Left ventricle myocardium superior (tissue), 1 donor: ENCODE measurements at regions not wholly inside any gene's neighbourhood (a gene's known extent, or its start where the extent isn't known, plus 50 kb on each side); places are given as distances from the start of the nearest gene placed in this dataset.

Experiments
- ATAC-seq: fragments of 200-7000 bp; cut with Tn5 transposase; one replicate; pipeline ENCODE4 v1.9.1; 2020; ENCODE audit warnings: mild to moderate bottlenecking, moderate library complexity
- DNase-seq: peaks from one replicate; pipeline ENCODE4 v3.0.0-alpha.2; 2020
- intact Hi-C: fragments of 100-400 bp; cut with micrococcal nuclease; formaldehyde crosslinking; loops from one replicate; pipeline ENCODE4 v1.11.0; 2022
- donor health status: DM: no; HTN: yes; CAD: no; lungs with severe emphysema.

DNA sequence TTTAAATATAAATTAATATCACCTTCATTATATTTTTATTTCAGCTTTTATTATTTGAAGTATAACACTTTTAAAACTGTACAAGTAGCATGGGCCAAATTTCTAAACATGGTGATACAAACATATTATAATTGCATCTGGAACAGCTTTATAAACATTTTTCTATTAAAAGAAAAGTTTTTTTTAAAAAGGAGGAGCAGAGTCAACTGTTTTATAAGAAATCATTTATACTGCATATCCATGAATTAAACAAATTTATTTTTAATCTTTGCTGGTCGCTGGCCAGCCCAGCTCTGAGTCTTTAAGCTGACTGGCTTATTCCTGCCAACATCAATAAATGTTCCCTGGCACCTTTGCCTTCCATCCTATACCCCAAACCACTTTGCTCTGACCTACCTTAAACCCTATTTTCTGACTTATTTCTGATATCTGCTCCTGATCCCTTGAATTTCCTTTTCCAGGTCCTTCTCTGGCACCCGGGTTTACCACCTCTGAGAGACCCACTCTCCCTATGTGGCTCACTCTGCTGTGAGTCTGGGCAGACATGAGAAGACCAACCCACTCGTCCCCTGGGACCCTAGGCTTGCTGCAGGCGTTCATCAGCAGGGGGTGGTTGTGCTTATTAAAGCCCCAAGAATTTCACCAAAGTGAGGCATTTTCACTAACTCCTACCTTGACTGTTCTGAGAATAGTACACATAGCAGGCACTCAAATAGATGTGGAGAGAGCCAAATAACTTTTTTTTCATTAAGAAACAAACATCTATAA, 220.3 kb downstream of the KLF12 start:
- ATAC-seq, result peak; percentile 43
- DNase-seq, result no peak
- intact Hi-C loops, result no loop called here

DNA sequence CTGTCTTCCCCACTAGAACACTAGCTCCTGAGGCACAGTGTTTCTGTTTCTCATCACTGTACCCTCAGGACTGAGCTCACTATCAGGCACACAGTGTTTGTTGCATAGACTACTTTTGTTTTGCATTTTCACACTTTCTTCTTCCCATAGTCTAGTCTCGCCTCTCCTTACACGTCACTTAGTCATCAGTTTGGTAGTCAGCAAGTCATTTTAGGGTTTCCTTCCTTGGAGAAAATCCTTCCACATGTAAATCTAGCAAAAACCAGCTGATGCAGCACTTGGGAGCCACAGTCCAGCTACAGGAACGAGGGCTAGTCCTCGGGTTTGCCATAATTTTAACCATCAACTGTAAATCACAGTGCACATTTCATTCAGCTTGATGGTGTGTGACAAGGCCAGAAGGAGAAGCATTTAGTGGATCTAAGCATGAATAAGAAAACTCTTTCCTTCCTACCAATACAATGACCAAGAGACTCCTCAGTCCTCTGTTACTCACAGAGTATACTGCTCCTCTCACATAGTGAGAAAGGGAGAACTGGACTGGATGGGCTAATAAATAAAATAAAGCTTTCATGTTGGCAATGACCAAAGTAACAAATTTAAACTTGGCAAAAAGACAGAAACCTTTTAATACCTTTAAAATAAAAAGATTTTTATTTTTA, 221.0 kb downstream of the KLF12 start:
- intact Hi-C loops, result no loop called here
- ATAC-seq (peak; percentile 64), DNase-seq (no peak)

DNA sequence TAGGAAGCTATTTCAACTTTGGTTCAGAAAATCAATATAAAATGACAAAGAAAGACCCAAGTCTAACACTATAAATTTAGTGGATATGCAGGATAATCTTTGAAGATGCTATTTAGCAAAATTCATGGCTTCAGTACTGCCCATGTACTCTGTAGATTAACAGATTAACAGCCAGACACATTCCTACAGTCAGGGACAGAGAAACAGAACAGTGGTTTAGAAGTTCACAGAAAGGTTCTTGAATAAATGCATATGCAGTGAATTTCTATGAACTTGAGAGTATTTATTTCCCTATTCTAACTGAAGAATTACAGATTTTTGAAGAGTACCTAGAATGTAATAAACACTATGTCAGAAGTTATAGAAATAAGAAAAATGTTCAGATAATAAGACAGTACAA, 222.8 kb downstream of the KLF12 start:
- intact Hi-C loops, result no loop called here
- ATAC-seq (no peak), DNase-seq (no peak)

DNA sequence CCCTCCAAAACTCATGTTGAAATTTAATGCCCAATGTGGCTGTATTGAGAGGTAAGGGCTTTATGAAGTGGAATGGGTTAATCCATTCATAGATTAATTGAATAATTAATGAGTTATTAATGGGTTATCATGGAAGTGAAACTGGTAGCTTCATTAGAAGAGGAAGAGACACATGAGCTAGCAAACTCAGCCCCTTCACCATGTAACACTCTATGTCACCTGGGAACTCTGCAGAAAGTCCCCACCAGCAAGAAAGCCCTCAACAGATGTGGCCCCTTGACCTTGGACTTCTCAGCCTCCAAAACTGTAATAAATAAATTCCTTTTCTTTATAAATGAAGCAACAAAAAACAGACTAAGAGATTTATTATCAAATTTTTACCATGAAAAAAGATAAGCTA, 223.5 kb downstream of the KLF12 start:
- no peak for ATAC-seq
- no peak for DNase-seq
- intact Hi-C loops, result no loop called here

DNA sequence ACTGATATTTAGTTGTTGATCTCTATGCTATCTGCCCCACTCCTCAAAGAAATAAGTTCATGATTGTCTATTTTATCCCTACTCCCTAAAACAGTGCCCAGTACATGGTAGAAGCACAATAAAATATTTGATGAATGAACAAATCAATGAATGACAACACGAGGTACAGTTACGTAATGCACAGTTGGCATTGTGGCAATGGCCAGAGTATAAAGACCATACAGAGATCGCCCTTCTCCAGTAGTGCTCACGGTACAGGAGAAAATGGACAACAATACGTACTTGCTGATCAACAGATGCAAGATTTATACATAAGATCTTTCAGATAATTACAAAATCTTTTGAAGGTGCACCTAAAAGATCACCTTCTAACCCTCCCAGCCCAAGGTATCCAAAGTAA, 225.4 kb downstream of the KLF12 start:
- no peak for ATAC-seq
- intact Hi-C loops, result no loop called here
- DNase-seq, result no peak

DNA sequence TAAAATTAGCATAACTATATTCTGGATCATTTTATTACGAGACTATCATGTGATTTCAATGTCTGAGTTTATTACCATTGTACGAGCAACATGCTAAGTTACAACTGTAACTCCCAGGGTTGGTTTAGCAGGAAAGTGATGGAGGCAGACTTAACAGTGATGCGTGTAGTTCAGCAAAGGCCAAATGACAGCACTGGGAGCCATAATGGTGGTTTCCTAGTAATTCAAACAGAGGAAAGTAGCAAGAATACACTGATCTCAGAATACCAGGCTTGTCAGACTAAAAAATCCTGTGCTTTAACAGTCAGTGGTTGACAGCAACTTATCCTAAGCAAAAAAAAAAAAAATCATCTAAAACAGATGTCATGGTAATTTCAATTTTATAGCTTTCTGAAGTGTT, 229.6 kb downstream of the KLF12 start:
- no peak for DNase-seq
- ATAC-seq, result no peak
- intact Hi-C loops, result no loop called here

DNA sequence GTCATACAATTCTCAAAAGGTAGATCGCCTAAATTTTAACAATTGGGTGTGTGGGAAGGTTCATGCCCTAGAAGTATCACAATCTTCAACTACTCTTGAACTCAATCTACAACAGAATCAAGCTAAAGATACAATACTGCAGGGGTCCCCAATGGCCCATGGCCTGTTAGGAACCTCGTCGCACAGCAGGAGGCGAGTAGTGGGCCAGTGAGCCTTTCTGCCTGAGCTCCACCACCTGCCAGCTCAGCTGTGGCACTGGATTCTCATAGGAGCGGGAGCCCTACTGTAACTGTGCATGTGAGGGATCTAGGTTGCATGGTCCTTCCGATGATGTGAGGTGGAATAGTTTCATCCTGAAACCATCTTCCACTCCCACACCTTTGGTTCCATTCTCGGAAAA, 230.6 kb downstream of the KLF12 start:
- ATAC-seq (no peak), DNase-seq (no peak)
- intact Hi-C loops, result no loop called here

DNA sequence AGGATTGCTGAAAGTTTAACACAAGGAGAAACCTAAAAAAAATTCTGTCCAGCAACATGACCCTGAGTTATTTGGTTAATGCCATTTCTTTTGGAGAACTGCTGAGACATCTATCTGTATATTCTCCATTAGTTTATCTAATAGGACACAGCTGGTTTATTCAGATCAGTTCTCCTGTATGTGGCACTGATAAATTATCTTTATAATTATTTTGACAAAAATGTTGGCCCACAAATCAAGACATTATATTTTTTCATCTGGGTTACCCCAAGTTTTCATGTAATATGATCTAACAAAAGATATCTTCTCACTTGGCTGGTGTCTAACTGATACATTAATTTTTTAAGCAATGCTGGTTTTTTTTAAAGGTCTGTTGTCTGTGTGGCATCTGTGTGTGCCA, 231.4 kb downstream of the KLF12 start:
- no peak for DNase-seq
- ATAC-seq, result no peak
- intact Hi-C loops, result no loop called here

DNA sequence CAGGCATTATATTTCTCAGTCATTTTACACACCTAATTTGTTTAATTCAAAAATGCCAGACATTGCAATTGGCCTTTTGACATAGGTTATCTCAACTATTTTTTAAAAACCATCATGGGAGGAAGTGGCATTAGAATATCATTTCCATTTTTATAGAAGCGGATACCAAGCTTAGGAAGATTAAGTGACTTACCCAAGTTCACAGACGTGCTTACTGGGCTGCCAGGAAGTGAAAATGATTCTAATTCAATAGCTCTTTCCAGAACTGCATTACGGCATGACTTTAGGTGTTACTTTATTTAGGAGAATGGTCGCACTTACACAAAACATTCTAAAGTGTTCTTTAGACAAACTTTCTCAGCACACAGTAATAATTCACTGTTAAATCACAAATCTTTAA, 231.9 kb downstream of the KLF12 start:
- intact Hi-C loops, result no loop called here
- ATAC-seq (no peak), DNase-seq (no peak)

DNA sequence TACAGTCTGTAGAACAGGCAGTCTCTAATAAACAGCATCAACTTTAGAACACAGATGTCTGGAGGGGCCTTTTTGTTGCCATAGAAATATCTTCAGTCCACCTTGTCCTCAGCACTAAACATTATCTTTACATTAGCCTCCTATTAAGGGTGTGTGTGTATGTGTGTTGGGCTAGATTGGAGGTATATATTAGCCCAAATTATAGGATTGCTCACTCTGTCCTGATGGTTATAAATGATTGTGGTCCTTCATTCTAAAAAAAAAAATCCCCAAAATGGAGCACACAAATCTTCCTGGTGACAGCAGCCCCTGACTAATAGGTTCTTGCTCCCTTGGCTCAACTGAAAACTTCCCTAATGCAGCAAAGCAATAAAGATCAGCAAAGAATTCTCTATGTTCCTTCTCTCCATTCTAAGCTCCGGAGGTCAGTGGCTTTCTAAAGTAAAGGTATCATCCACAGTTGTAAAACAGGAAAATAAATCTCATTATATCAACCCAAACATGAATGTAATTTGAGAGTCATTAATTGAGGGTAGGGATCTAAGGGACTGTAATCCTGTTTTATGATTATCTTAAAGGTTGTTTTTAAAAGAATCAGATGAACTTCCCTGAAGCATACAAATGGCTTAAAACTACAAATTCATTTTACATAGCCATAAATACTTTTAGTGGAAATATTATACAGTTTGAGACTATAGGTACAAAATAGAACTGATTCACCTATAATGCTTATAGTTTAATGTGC, 232.7 kb downstream of the KLF12 start:
- DNase-seq (no peak), ATAC-seq (no peak)
- intact Hi-C loops, result no loop called here

DNA sequence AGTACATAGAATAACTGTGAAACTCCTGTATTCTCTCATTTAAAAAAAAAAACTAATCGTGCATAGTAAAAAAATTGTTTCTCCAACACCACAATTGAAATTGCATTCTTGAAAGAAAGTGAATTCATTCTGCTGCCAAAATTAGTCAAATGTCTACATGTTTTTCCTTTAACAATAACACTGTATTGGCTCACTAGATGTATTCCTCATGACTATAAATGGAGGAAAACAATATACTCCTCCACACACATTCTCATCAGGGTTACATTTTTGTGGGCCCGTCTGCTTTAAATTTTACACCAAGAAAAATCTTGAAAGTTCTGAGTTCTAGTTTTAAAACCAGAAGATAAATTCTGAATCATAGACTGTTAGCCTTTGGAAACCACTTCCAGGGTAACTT, 233.6 kb downstream of the KLF12 start:
- ATAC-seq, result no peak
- intact Hi-C loops, result no loop called here

DNA sequence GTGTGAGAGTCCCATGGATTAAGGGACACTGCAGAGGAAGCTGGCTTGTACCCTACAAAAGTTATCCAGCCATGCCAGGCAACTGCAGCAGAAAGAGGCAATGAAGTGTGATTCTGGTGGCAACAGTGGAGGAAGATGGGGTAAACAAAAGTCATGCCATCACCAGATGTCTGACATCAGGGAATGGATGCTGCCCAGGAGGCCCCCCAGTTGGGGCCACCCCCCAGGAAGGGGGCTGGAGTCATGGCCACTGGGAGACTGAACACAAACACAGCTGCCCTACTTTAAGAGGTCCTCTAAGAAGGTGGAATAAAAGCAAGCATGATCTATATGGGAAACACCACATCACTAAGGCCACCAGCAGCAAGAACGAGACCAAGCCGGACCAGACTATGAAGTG, 235.3 kb downstream of the KLF12 start:
- DNase-seq (no peak), ATAC-seq (no peak)
- intact Hi-C loops, result no loop called here

More for the DNA sequence above, 233.6 kb downstream of the KLF12 start:
- DNase-seq, result no peak

DNA sequence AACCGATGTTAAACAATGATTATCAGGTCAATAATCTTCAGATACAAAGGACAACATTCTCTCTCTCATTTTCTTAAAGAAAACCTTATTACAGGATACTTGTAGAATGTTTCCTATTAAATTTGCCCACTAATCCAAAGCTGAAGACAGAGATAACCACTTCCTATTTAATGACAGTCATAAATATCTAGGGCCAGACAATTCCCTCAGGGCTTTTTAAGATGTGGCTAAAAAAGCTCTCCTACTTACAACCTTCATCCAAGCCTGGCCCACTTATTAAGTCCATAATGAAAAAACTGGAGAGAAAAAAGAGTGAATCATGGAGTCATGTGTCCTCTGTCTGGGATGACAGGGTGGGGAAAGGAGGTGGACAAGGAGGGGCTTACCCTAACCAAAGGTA, 235.9 kb downstream of the KLF12 start:
- ATAC-seq (no peak), DNase-seq (no peak)
- intact Hi-C loops, result no loop called here

DNA sequence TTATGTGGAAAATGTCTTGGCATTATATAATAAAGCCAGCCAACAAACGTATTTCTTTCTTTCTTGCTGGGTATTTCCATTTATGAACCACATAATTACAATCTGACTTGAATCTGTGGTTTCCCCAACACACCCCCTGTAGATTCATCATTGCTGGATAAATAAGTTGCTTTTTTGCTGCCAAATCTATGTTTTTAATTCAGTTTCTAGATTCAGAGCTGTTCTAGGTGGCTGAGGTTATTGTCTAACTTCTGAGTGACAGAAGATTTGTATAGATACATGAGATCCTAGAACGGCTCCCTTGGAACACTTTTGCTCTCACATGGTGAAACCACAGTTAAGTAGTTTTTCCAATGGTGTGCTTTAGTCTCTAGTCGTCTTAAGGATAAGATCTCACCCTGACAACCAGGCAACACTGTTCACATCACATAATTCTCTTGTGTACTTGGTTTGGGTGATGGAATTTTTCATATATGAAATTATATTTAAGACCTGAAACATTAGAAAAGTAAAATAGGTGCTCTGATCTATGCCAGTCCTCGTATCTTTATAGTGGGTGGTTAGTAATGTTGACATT, 239.1 kb downstream of the KLF12 start:
- intact Hi-C loops, result no loop called here
- no peak for DNase-seq
- no peak for ATAC-seq

DNA sequence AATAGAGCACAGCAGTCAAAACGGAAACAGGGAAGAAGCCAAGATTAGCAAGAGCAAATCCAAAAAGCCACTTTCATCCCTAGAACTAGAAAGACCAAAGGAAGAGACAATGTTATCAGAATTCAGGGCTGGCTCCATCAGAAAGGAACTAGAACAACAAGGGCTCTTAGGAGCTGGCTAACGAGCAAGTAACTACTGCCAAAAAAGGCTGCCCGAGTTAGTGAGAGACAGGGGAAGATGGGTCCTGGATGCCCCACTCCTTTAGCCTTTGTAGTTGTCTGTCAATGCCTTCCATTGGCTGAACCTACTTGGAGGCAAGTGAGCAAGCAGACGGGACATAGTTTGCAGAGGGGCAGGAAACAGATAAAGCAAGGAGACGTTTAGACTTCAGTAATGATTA, 240.4 kb downstream of the KLF12 start:
- intact Hi-C loops, result no loop called here
- no peak for DNase-seq
- peak; percentile 60 for ATAC-seq

DNA sequence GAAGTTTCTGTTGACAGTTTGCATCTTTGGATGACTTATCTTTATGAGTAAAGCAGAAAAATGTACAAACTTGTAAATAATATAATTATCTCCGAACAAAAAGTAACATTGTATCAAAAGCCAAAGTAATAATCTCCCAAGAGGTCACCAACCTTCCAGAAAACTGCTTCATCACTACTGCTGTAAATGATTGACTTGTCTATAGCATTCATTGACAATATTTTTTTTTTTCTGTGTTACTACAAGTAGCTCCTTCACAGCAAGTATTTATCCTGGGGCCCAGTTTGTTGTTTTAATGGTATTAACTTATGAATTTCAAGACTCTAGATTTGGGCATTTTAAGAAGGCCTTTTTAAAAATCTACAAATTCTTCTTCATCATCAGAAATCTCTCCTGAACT, 242.4 kb downstream of the KLF12 start:
- DNase-seq, result no peak
- intact Hi-C loops, result no loop called here
- ATAC-seq, result no peak

DNA sequence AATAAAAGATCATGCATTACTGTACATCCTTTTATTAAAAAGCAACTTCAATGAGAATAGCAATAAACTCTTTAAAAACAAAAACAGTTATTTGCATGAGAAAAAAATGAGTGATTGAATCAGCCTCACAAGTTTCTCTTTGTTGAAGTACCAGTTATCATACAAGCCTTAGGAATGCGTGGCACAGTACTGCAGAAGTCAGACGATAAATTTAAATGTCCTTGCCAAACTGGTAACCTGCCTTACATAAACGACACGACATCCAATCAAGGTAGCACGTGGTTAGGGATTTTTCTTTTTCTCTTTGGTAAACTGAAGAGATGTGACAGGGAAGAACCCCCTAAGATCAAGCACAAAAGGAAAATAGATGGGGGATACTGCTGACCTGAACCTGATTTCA, 251.0 kb downstream of the KLF12 start:
- intact Hi-C loops, result no loop called here

DNA sequence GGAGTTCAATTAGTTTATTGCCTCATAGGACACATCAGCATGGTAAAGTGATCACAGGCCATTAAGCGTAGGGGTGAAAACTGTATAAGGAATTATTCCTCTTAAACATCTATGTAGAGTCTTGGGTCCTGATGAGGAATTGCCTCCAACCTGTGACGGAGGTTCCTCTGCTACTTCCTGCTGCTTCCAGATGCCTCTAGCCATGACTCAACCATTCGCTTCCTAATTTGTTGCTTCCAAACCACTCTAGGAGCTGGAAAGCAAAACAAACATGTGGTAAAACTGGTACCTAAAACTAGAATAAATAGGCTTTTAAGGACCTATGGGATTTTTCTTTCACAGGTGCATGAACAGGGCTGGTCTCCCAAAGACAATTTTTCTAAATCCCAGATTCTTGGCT, 253.8 kb downstream of the KLF12 start:
- intact Hi-C loops, result no loop called here
- ATAC-seq, result no peak
- DNase-seq, result no peak

More for the DNA sequence above, 251.0 kb downstream of the KLF12 start:
- DNase-seq (no peak), ATAC-seq (peak; percentile 69)

DNA sequence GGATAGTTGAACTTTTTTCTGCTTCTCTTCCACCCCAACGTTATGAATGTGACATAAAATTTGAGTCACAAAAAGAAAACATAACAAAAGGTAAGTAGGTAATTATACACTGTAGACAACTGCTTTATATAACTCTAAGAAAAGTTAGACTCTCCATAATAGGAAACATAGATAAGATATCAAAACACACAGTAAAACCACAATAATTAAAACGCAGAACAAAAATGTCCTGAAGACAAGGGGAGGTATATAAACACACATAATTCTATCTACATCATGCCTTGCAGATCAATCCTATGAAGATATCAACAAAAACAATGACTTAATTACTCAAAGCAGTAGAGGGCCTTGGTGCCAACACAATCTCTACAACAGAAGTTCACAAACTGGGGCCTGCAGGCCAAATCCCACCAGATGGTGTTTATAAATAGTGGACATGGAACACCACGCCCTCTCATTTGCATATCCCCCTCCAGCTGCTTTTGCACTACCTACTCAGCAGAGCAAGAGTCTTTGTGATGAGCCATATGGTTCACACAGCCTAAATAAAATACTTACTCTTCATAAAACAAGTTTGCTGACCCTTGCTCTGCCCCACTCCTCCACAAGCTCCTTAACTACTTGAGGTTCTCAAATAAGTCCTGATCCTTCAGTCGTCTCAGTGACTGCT, 254.7 kb downstream of the KLF12 start:
- no peak for DNase-seq
- intact Hi-C loops, result no loop called here
- ATAC-seq, result no peak

DNA sequence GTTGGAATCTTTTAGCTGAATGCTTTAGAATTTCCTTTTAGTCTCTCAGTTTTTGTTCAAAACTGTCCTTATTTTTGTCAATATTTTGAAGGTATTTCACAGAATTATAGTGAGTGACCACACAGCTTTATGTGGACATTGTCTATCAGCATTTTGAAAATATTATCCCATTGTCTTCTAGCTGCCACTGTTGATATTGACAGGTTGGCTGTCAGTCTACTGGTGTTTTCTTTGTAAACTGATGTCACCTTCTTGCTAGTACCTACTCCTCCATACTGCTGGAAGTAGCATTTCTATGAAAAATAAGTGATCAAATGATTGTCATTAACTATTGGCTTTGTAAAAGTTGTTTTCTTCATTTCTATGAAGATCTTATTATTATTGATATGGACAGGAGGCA, 256.8 kb downstream of the KLF12 start:
- intact Hi-C loops, result no loop called here
- DNase-seq, result no peak
- no peak for ATAC-seq
